NCI-H2227 (cell line): ENCODE measurements at regions not wholly inside any gene's neighbourhood (a gene's known extent, or its start where the extent isn't known, plus 50 kb on each side); places are given as distances from the start of the nearest gene placed in this dataset.
A peak's percentile ranks its signal among the peaks of the same experiment; 100 is the strongest.

Source experiments
- DNase-seq: peaks from one replicate; lab custom pipeline; 2025; ENCODE audit not compliant: unreplicated experiment; lab: John Stamatoyannopoulos, UW

DNA sequence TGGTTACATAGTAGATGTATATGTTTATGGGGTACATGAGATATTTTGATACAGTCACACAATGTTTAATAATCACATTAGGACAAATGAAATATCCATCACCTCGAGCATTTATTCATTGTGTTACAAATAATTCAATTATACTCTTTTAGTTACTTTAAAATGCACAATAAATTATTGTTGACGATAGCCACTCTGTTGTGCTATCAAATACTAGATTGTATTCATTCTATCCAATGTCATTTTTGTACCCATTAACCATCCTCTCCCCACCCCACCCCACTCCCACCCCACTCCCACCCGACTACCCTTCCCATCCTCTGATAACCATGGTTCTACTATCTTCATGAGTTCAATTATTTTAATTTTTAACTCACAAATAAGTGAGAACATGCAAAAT, 585.4 kb downstream of the CDH26 start:
- no peak for DNase-seq

DNA sequence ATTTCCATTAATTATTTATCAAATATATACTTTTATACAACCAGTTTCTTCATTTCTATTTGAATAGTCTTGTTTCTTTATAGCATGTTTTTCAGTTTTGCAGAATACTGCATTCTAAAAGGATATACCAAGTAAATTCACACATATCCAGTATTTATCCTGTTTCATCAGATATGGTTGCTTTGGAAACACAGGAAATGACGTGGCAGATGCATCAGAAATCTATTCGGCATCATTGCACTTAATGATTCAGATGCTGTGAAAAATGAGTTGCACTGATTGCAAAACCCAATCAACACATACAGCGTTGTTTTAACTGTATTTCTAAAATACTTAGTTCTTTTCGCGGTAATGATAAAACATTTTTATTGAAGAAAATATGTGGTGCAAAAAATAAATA, 594.9 kb downstream of the CDH26 start:
- DNase-seq, result no peak

DNA sequence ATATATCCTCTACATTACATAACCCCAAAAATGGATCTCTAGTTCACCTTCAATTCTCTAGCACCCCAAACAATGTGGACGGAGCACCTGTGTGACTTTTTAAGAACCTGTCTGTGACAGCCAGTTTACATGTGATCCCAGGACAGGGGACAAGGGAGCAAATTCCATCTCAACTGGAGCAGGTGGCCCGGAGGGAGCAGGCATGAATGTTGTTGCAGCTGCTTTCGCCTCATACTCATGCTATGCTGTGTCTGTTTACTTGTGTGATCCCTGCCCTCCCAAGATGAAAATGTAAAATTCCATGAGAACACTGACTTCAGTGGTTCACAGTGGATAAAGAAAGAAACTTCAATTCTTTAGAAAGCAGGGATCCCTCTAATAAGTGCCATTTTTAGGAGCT, 600.3 kb downstream of the CDH26 start:
- no peak for DNase-seq

DNA sequence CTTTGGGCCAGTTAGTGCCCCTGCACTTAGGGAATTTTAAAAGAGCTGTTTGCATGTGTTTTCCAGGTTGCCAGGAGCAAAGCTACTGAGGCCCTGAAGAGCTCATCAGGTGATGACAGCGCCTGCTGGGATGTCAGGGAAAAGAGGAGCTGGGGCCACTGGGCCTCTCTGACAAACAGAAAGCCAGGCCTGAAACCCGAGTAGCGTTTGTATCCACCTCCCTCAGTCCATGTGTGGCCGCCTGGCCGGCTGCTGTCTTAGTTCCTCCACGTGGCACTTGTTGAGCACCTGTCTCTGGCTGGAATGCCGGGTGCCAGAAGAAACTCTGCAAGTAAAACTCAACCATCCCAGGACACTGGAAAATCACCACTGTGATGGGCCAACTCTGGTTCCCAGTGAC, 601.2 kb downstream of the CDH26 start:
- DNase-seq, result peak; percentile 14

DNA sequence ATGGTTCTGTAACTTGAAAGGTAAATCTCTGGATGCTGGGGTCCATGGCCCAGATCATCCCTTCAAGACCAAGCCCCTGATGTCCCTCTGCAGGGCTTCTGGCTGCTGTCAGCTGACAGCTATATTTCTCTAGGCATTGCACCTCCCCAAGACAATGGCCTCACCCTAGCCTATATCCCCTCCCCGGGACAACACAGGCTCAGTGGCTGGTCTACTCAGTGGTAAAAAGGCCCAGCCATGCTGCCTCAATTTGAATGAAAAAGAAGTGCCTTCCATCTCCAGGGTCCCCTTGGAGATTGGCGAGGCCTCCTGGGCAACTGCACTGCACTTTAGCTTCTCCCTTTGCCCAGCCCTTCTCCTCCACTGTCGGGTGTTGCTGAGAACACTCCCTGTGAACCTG, 602.8 kb downstream of the CDH26 start:
- no peak for DNase-seq

DNA sequence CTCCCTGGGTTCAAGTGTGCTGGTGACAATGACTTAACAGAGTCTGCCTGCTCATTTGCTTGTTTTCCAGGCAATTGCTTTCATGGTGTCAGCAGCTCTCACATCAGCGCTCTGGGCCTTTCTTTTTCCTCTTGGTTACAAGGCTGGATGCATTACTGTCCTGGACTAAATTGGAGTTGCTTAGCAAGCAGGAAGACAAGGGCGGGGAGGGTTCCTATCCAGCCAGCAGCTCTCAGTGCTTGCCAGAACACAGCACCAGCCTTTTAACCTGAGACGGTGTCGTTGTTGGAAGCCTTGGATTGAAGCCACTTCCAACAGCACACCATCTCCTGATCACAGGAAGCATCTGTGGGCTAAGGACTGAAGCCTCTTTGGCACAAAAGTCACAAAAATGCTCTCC, 606.9 kb downstream of the CDH26 start:
- DNase-seq, result no peak

DNA sequence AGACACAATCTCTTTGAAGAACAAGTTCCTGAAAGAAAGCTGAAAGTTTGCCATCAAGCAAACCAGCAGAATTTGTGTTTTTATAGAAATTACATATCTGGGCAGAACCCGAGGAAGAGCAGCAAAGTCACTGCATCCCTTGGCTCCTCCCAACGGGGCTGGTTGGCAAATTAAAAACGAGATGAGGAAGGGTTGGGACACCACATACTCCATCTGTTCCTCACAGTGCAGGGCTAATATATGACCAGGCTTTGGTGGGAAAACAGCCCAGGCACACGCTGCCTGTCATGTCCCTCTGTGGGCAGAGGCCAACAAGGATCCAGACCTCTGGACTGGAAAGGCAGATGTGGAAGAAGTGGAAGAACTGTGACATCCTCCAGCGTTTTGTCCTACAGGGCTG, 607.3 kb downstream of the CDH26 start:
- DNase-seq, result no peak

DNA sequence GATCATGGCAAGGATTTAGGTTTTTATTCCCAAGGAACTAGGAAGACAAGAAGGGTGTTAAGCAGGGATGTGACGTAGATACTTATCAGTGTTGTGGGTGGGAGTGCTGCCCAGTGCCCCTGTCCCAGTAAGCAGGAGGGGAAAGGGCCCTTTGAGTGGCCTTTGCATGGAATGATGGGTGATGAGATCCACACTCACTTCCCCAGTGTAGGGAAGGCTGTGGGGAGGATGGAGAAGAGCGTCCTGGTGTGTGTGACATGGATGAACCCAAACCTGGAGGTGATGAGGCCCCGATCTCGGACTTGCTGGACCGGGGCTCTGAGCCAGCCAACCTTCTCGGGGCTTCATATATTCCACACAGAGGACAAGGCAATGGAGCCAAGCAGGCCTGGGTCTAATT, 610.9 kb downstream of the CDH26 start:
- DNase-seq, result no peak

DNA sequence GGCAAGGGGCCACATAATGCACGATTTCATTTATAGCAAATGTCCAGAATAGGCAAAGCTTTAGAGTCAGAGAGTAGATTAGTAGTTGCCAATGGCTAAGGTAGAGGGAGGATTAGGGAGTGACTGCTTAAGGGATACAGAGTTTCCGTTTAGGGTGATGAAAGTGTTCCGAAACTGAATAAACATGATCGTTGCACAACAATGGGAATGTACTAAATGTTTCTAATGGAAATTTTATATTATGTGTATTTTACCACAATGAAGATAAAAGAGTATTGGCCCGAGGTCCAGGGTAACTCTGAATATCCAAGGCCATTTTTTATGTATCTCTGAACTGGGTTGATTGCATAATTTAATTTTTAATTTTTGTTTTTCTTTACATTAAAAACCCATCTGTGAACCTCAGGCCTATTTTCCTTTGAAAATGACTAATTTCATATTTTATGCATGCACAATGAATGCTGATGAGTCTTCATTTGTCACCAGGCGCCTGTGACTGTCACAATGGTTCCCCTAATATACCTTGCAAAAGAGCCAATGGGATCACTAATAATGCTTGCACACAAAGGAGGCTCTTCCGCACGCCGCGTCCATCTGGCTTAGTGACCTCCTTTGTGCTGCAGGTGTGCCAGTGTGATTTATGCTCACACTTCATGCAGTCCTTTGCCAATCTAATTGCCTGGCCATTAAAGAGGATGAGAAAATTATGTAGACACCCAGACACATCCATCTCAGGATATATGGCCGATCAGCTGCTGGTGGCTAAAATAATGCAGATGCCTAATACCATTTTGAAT, 612.5 kb downstream of the CDH26 start:
- DNase-seq, result peak; percentile 35

DNA sequence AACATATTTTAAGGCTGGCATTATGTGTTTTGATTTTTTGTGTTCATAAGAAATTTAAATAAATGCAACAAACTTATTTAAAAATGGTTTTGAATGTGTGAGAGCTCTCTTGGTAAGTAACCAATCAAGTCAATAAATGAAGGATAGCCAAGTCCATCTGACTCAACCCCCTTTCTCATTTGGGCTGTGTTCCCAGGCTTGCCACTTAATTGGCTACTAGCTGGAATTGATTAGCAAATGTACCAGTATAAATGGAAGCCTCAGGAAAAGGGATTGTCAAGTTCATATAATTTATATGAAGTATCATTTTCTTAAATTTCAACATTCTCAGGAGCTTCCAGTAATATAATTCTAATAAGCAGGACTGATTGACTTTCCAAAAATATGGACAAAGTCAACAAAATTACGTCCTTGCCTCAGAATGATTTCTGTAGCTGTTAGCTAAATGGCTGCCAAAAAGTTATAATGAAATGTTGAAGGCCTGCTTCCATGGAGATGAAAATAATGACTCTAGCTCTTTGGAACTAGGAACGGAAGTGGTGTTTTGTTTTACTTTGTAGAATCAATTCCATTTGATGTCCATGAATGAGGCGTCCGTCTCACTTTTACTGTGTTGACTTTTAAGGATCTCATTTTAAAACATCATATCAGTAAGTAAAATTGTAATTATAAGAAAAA, 614.9 kb downstream of the CDH26 start:
- no peak for DNase-seq

DNA sequence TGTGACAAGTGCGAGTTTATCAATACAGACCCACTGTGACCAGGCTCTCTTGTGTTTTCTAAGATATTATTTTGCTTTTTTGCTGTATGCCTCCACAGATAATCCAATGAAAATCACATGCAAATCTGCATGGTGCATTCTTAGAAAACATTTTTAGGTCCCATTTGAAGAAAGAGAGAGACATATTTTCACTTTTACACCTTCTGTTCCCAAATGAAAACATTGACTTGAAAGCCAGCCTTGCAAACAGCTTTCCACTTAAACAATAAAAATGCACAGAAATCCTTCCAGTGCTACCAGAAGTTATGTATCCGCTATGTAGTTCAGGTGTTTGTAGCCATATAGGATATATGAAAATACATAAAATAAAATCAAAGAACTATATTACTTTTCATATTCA, 618.0 kb downstream of the CDH26 start:
- DNase-seq, result no peak

DNA sequence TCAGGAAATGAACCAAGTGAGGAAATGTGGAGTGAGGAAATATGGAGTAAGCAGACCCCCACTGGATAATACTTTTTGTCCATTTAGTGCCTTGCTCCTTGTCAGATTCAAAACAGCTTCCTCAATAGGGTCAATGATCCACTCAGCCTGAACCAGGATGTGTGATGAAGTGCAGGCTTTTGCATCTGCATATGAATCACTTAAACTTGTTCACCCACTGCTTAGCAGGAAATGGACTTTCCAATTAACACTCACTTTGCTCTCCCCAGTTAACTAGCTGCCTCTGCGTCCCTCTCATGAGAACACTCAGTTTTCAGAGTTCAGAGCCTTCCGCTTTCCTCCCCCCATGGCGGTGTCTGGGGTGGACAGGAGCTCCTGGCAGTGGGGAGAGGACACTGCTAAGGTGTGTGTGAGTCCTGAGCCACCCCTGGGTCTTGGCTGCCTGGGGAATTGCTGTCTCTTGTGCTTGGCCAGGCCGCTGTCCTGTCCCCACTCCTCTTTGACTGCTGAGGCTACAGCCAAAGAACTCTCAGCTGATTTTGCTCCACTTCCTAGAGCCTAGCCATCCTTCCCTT, 621.8 kb downstream of the CDH26 start:
- DNase-seq, result no peak

DNA sequence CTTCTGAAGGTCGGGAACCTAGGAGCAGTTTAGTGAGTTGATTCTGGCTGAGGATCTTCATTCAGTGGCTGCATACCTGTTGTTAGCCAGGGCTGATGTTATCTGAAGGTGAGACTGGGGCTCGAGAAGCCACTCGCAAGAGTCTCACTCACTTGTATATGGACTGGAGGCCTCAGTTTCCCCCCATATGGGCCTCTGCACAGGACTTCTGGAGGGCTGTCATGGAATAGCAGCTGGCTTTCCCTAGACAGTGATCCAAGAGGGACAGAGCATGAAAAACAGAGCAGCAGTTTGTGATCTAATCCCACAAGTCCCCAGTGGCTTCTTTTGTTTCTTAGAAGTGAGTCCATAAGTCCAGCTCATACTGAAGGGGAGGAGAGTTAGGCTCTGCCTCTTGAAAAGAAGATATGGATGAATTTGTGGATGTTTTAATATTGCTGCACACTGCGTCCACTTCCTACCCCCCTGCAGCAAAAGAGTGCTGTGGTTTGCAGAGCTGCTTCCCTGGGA, 623.4 kb downstream of the CDH26 start:
- no peak for DNase-seq

DNA sequence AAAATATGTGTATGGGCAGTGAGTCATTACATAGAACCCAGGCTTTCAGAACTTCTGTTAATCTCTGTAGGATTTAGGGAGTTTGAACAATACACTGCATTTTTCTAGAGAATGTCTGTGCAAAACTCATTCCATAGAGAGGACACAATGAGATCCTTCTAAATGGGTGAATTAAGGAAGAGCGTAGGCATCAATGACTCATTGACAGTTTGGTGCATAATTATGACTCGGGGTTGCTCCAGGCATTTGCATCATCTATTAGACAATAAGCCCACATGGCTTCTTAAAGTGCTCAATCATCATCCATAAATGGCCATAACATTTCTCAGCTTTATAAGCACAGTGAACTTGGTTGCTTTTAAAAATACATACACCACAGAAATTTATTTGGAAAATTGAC, 625.5 kb downstream of the CDH26 start:
- no peak for DNase-seq

DNA sequence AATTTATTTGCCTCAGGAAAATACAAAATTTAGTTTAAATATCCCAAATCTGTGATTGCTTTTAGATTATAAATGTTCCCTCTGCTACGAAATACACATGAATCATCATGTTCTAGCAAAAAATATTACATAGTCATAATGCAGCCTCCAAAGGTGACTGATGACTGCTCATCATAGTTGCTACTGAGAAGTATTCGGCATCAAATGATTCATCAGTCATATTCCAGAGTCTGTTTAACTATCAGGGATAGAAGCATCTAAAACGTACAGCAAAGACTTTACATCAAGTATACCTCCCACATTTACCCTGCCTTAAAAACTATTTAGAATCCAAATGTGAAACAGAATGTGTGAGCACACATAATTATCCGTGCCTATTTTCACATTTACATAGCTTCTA, 626.0 kb downstream of the CDH26 start:
- DNase-seq, result no peak

DNA sequence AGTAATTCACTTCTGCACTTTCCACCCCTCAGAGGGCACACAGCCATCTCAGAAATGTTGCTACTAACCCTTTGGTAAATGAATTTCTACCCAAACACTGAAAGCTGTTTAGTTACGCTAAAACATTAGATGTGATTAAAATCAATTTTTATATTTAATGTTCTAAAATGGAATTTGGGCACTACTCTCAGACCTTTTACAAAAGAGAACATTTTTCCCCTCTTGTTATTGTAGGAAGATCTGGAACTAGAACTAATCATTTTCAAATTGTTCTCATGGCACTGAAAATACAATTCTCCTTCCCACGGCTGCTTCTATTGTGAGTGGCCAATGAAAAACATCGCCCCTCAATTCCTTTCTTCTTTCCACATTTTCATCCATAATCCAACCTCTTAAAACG, 627.4 kb downstream of the CDH26 start:
- no peak for DNase-seq

DNA sequence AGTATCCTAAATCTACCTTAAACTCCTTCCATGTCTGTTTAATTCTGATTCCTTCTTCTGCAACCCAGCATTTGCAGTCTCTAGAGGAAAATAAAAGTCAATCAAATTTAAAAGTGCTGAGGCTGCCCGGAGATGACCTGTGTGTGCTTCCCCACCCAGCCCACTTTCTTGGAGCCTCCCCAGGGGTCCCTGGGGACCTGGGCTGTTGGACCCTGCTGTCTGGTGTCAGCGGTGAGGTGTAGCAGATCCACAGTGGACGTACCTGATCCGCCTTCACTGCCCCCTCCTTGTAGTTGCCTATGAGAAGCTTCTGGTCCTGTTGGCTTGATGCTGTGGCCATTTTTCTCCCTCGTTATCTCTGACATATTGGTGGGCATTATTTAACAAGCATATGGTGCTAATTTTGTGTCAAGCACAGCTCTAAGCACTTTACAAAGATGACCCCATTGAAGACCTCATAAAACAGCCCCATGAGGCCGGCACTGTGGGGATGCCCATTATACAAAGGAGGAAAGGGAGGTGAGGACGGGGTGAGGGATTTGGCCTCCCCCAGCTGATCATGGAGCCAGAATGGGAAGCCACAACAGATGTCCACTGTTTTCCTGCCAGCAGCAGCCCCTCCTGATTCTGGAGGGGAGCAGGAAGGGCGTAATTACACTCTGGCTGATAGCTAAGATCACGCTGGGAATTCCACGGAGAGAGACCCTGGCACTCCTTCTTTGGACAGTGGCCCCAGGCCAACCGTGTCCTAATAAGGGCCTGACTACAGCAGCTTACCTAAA, 628.2 kb downstream of the CDH26 start:
- peak; percentile 53 for DNase-seq

DNA sequence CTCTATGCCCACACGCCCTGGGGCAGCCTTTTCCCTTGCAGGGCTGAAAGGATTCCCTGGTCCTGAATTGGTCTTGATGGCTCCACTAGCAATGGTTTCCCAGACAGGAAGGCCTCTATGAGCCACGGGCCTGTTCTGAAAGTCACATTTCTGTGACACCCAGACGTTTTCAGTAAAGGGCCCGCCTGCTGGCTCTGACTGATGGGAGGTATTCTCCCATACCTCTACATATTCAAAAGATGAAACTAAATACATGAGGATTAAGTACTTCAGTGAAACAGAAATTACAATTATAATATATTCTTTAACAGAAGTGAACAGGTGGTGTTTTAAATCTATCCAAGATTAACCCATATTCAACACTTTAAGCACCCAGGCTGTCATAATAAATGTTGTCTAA, 629.8 kb downstream of the CDH26 start:
- DNase-seq, result no peak

DNA sequence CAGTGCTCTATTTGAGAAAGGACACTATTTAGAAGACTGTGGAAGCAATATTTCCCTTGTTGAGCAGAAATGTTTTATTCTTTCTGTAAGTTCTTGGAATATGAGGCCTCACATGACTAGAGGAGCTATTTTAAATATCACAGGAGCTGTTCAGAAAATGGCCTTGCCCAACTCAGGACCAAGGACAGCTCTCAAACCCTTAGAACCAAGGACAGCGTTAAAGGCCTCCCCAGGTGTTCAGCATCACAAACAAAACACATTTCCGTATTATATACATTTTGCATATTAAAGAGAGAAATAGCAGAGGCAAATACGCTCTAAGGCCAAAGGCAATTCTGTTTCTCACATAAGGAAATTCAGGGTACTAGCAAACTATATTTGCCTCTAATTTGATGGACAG, 631.4 kb downstream of the CDH26 start:
- no peak for DNase-seq

DNA sequence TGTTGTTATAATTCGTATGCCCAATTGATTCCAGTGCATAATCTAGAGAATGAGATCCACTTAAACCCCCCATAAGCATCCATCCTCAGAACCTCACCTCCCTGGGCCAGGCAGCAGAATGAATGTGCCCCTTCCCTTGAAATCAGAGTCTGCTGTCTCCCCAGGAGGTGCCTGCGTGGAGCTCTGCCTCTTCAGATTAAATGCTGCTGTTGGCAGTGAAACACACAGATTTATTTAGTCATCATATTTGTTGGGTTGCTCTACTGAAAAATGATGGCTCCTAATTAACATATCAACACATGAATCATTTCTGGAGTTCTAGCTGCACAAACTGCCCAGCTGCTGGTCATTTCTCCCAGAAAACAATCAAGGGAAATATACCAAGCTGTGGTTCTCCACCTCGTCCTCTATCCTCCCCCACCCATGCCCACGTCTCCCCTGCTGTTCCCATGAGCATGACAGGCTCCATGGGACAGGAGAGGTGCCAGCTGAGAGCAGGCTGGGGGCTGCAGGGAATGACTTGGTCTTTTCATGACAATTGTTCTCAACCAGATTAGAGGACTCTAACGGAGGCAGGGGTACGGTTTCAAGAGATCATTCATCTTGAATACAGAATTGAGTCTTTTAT, 633.1 kb downstream of the CDH26 start:
- no peak for DNase-seq

DNA sequence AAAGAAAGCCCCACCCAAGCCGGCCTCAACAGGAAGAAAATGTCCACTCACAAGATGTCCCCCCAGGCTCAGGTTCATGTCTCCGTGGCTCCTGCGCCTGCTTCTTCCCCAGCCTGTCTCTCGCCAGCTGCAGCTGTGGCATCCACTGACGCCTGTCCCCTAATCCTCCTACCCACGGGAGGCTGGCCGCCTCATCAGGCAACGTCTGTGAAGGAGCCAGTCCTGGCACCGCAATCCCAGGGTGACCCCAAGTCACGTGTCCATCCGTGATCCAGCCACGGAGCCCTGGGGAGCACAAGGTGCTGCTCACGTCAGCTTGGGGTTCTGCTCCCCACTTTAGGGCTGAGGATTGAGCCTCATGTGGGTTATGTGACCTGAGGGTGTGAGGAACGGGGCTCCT, 640.3 kb downstream of the CDH26 start:
- no peak for DNase-seq
